Erythroblast (primary cell): ENCODE measurements at regions not wholly inside any gene's neighbourhood (a gene's known extent, or its start where the extent isn't known, plus 50 kb on each side); places are given as distances from the start of the nearest gene placed in this dataset.
"Not testable (repeated sequence)": the region's sequence is repeated elsewhere in the genome, so short reads cannot be mapped to it uniquely, and the experiment has no call there.

Experiments used
- GATA1 ChIP-seq: IDR thresholded peaks from 2 replicates; pipeline ENCODE4 v1.6.1; 2011; ENCODE audit warnings: low read depth, mild to moderate bottlenecking, control low read depth, low read length, moderate library complexity
- POLR2A ChIP-seq: IDR thresholded peaks from 2 replicates; pipeline ENCODE4 v1.6.1; 2011; ENCODE audit warnings: mild to moderate bottlenecking, low read length

GRCh38 chr15:39262995-39263772 lies 317.7 kb upstream of the THBS1 start:
- not testable (repeated sequence) for TF ChIP-seq POLR2A, GATA1
